Naive thymus-derived CD4-positive, alpha-beta T cell (primary cell): ENCODE measurements at regions not wholly inside any gene's neighbourhood (a gene's known extent, or its start where the extent isn't known, plus 50 kb on each side); places are given as distances from the start of the nearest gene placed in this dataset.

Experiments
- ATAC-seq: fragments of 150-1000 bp; cut with Tn5 transposase; 2 replicates; pipeline ENCODE4 v1.10.0; 2021; ENCODE audit warnings: mild to moderate bottlenecking, moderate library complexity
- CTCF ChIA-PET: fragments of 350-600 bp; sonication (Branson Sonifier 250); formaldehyde crosslinking; loops from one replicate; lab custom pipeline; 2021; ENCODE audit warnings: antibody characterized with exemption; lab: Charles Lee
- POLR2A ChIA-PET: fragments of 350-600 bp; sonication (Branson Sonifier 250); formaldehyde crosslinking; loops from one replicate; lab custom pipeline; 2021; ENCODE audit warnings: antibody characterized with exemption, inconsistent platforms; lab: Charles Lee
- DNase-seq, 9 donors: peaks; one replicate each; pipeline versions ENCODE4 v3.0.0 to v3.0.0-alpha.2; 2020 to 2022; ENCODE audit warnings: mixed read lengths in 1 of 9
- H3K27ac ChIP-seq: one replicate; pipeline ENCODE4 v1.7.0; 2013; ENCODE audit warnings: mild to moderate bottlenecking, low read depth, low read length, moderate library complexity
- H3K27me3 ChIP-seq, 2 donors: one replicate each; pipeline ENCODE4 v1.7.0; 2013; ENCODE audit warnings: low read length in 2 of 2, mild to moderate bottlenecking in 2 of 2, moderate library complexity in 2 of 2; ENCODE audit not compliant: control insufficient read depth in 2 of 2, insufficient read depth in 2 of 2
- H3K36me3 ChIP-seq, 3 experiments: 1 replicate in 2 of 3; 2 replicates in 1 of 3; pipeline ENCODE4 v1.7.0; 2013; ENCODE audit warnings: low read length in 3 of 3, mild to moderate bottlenecking in 3 of 3, moderate library complexity in 1 of 3; ENCODE audit not compliant: insufficient read depth in 3 of 3, control insufficient read depth in 2 of 3
- H3K4me1 ChIP-seq, 2 donors: one replicate each; pipeline ENCODE4 v1.7.0; 2013; ENCODE audit warnings: low read length in 2 of 2, mild to moderate bottlenecking in 2 of 2, moderate library complexity in 1 of 2; ENCODE audit not compliant: control insufficient read depth in 2 of 2, insufficient read depth in 2 of 2
- H3K4me3 ChIP-seq: 2 replicates; pipeline ENCODE4 v1.7.0; 2013; ENCODE audit warnings: mild to moderate bottlenecking, low read length
- H3K9me3 ChIP-seq, 3 experiments: 1 replicate in 2 of 3; 2 replicates in 1 of 3; pipeline ENCODE4 v1.7.0; 2013; ENCODE audit warnings: low read length in 3 of 3; ENCODE audit not compliant: control insufficient read depth in 2 of 3
- H3K27ac Mint-ChIP-seq, 9 donors: one replicate each; pipeline ENCODE4 v1.8.0; 2020 to 2022; ENCODE audit warnings: mixed read lengths in 9 of 9, mild to moderate bottlenecking in 8 of 9, moderate library complexity in 5 of 9, inconsistent platforms in 2 of 9
- H3K27me3 Mint-ChIP-seq, 5 donors: one replicate each; pipeline ENCODE4 v1.8.0; 2021 to 2022; ENCODE audit warnings: mixed read lengths in 5 of 5, mild to moderate bottlenecking in 1 of 5
- H3K36me3 Mint-ChIP-seq, 5 donors: one replicate each; pipeline ENCODE4 v1.8.0; 2020 to 2022; ENCODE audit warnings: mixed read lengths in 5 of 5, mild to moderate bottlenecking in 3 of 5, inconsistent platforms in 1 of 5
- H3K4me1 Mint-ChIP-seq, 7 donors: one replicate each; pipeline ENCODE4 v1.8.0; 2020 to 2022; ENCODE audit warnings: mixed read lengths in 7 of 7, mild to moderate bottlenecking in 3 of 7, inconsistent platforms in 1 of 7
- H3K4me3 Mint-ChIP-seq, 10 donors: one replicate each; pipeline ENCODE4 v1.8.0; 2020 to 2022; ENCODE audit warnings: mild to moderate bottlenecking in 10 of 10, mixed read lengths in 10 of 10, moderate library complexity in 6 of 10, inconsistent platforms in 2 of 10
- H3K9me3 Mint-ChIP-seq, 11 donors: one replicate each; pipeline ENCODE4 v1.8.0; 2020 to 2022; ENCODE audit warnings: mixed read lengths in 11 of 11, mild to moderate bottlenecking in 4 of 11, inconsistent platforms in 1 of 11, moderate library complexity in 1 of 11
- intact Hi-C, 2 donors: fragments of 100-400 bp; cut with micrococcal nuclease; formaldehyde crosslinking; loops; one replicate each; pipeline ENCODE4 v1.15.1; 2023

- peaks cover 0 to 2% of the 10 kb centered on the region in 2 donors for H3K27me3 ChIP-seq
- no peak overlapping the region for H3K4me3 ChIP-seq
- no peak overlapping the region for H3K4me3 Mint-ChIP-seq
- H3K4me1 Mint-ChIP-seq = no peaks in the 10 kb centered on the region
- ChIA-PET CTCF (no interaction called here), POLR2A (no interaction called here)
- ATAC-seq = no peak
- no peak for DNase-seq
- peaks cover 24 to 76% (median 62%) of the 10 kb centered on the region in 5 donors for H3K27me3 Mint-ChIP-seq
- peaks cover 0 to 15% (median 5%) of the 10 kb centered on the region in 11 donors for H3K9me3 Mint-ChIP-seq
- H3K4me1 ChIP-seq = no peaks in the 10 kb centered on the region
- intact Hi-C loops = no loop called here
- H3K27ac ChIP-seq = no peak overlapping the region
- H3K36me3 ChIP-seq = no peaks in the 10 kb centered on the region
- H3K9me3 ChIP-seq = peaks cover 0 to 4% (median 0%) of the 10 kb centered on the region in 3 experiments
- H3K27ac Mint-ChIP-seq = no peak overlapping the region
- no peaks in the 10 kb centered on the region for H3K36me3 Mint-ChIP-seq
These were observed 83.5 kb downstream of the TMEM174 start for GRCh38 chr5:73256462-73256861.

GRCh38 chr5:73256012-73256411 is 83.0 kb downstream of the TMEM174 start:
- Histone ChIP-seq H3K27ac (no peak overlapping the region), H3K4me3 (no peak overlapping the region), H3K9me3 (peaks cover 0 to 4% (median 0%) of the 10 kb centered on the region in 3 experiments), H3K4me1 (no peaks in the 10 kb centered on the region), H3K27me3 (peaks cover 0 to 3% of the 10 kb centered on the region in 2 donors), H3K36me3 (no peaks in the 10 kb centered on the region)
- H3K9me3 Mint-ChIP-seq = peaks cover 0 to 15% (median 5%) of the 10 kb centered on the region in 11 donors
- ChIA-PET POLR2A (no interaction called here), CTCF (no interaction called here)
- H3K4me1 Mint-ChIP-seq = no peaks in the 10 kb centered on the region
- H3K4me3 Mint-ChIP-seq = no peak overlapping the region
- DNase-seq (no peak), ATAC-seq (no peak)
- H3K27me3 Mint-ChIP-seq = peaks cover 24 to 76% (median 63%) of the 10 kb centered on the region in 5 donors
- no peak overlapping the region for H3K27ac Mint-ChIP-seq
- intact Hi-C loops = no loop called here
- H3K36me3 Mint-ChIP-seq = no peaks in the 10 kb centered on the region

GRCh38 chr5:73254642-73255041 is 81.6 kb downstream of the TMEM174 start:
- Histone ChIP-seq H3K4me1 (no peaks in the 10 kb centered on the region), H3K27ac (no peak overlapping the region), H3K36me3 (no peaks in the 10 kb centered on the region), H3K27me3 (peaks cover 0 to 8% of the 10 kb centered on the region in 2 donors), H3K9me3 (peaks cover 0 to 4% (median 0%) of the 10 kb centered on the region in 3 experiments), H3K4me3 (no peak overlapping the region)
- intact Hi-C loops = no loop called here
- ChIA-PET POLR2A (no interaction called here), CTCF (no interaction called here)
- DNase-seq (no peak), ATAC-seq (no peak)
- H3K36me3 Mint-ChIP-seq = no peaks in the 10 kb centered on the region
- H3K27me3 Mint-ChIP-seq = peaks cover 25 to 80% (median 64%) of the 10 kb centered on the region in 5 donors
- H3K4me3 Mint-ChIP-seq = no peak overlapping the region
- H3K4me1 Mint-ChIP-seq = no peaks in the 10 kb centered on the region
- peaks cover 0 to 15% (median 5%) of the 10 kb centered on the region in 11 donors for H3K9me3 Mint-ChIP-seq
- H3K27ac Mint-ChIP-seq = no peak overlapping the region

- H3K4me3 ChIP-seq = no peak overlapping the region
- no peaks in the 10 kb centered on the region for H3K4me1 Mint-ChIP-seq
- intact Hi-C loops = no loop called here
- peaks cover 26 to 78% (median 62%) of the 10 kb centered on the region in 5 donors for H3K27me3 Mint-ChIP-seq
- peaks cover 0 to 8% of the 10 kb centered on the region in 2 donors for H3K27me3 ChIP-seq
- H3K4me3 Mint-ChIP-seq = no peak overlapping the region
- H3K36me3 Mint-ChIP-seq = no peaks in the 10 kb centered on the region
- ChIA-PET CTCF (no interaction called here), POLR2A (no interaction called here)
- ATAC-seq (no peak), DNase-seq (no peak)
- H3K9me3 Mint-ChIP-seq = peaks cover 0 to 15% (median 4%) of the 10 kb centered on the region in 11 donors
- peaks cover 0 to 4% (median 0%) of the 10 kb centered on the region in 3 experiments for H3K9me3 ChIP-seq
- no peak overlapping the region for H3K27ac Mint-ChIP-seq
- no peak overlapping the region for H3K27ac ChIP-seq
- no peaks in the 10 kb centered on the region for H3K36me3 ChIP-seq
- no peaks in the 10 kb centered on the region for H3K4me1 ChIP-seq
These were observed 80.2 kb downstream of the TMEM174 start for GRCh38 chr5:73253047-73253660.

GRCh38 chr5:73250645-73251044 is 77.7 kb downstream of the TMEM174 start:
- ChIA-PET POLR2A (no interaction called here), CTCF (no interaction called here)
- H3K27me3 Mint-ChIP-seq = peaks cover 31 to 79% (median 71%) of the 10 kb centered on the region in 5 donors
- peaks cover 0 to 2% (median 0%) of the 10 kb centered on the region in 11 donors for H3K9me3 Mint-ChIP-seq
- Histone ChIP-seq H3K27me3 (peaks cover 0 to 8% of the 10 kb centered on the region in 2 donors), H3K36me3 (no peaks in the 10 kb centered on the region), H3K9me3 (no peaks in the 10 kb centered on the region), H3K27ac (no peak overlapping the region), H3K4me1 (no peaks in the 10 kb centered on the region), H3K4me3 (no peak overlapping the region)
- no peak overlapping the region for H3K27ac Mint-ChIP-seq
- peaks cover 0 to 5% (median 0%) of the 10 kb centered on the region in 7 donors for H3K4me1 Mint-ChIP-seq
- no peak for ATAC-seq
- intact Hi-C loops = no loop called here
- no peak for DNase-seq
- H3K4me3 Mint-ChIP-seq = no peak overlapping the region
- H3K36me3 Mint-ChIP-seq = no peaks in the 10 kb centered on the region

- CTCF ChIA-PET = no interaction called here
- H3K36me3 Mint-ChIP-seq = no peaks in the 10 kb centered on the region
- no peak overlapping the region for H3K4me3 ChIP-seq
- H3K27ac Mint-ChIP-seq = no peak overlapping the region
- DNase-seq (no peak), ATAC-seq (no peak)
- no peaks in the 10 kb centered on the region for H3K4me1 ChIP-seq
- no peak overlapping the region for H3K27ac ChIP-seq
- H3K9me3 Mint-ChIP-seq = peaks cover 0 to 2% (median 0%) of the 10 kb centered on the region in 11 donors
- POLR2A ChIA-PET = no interaction called here
- H3K4me1 Mint-ChIP-seq = peaks cover 0 to 5% (median 0%) of the 10 kb centered on the region in 7 donors
- H3K36me3 ChIP-seq = no peaks in the 10 kb centered on the region
- peaks cover 0 to 2% of the 10 kb centered on the region in 2 donors for H3K27me3 ChIP-seq
- intact Hi-C loops = no loop called here
- peaks cover 28 to 31% (median 30%) of the 10 kb centered on the region in 5 donors for H3K27me3 Mint-ChIP-seq
- no peak overlapping the region for H3K4me3 Mint-ChIP-seq
- H3K9me3 ChIP-seq = no peaks in the 10 kb centered on the region
These were observed 69.7 kb downstream of the TMEM174 start for GRCh38 chr5:73242735-73243134.

GRCh38 chr5:73238873-73239272 is 65.9 kb downstream of the TMEM174 start:
- no peak overlapping the region for H3K27ac Mint-ChIP-seq
- no peak overlapping the region for H3K4me3 Mint-ChIP-seq
- CTCF ChIA-PET = no interaction called here
- intact Hi-C loops = no loop called here
- no peaks in the 10 kb centered on the region for H3K4me1 ChIP-seq
- no peaks in the 10 kb centered on the region for H3K36me3 ChIP-seq
- ATAC-seq = no peak
- no peaks in the 10 kb centered on the region for H3K9me3 ChIP-seq
- no peak overlapping the region for H3K27ac ChIP-seq
- peaks cover 0 to 2% (median 2%) of the 10 kb centered on the region in 7 donors for H3K4me1 Mint-ChIP-seq
- no peak overlapping the region for H3K4me3 ChIP-seq
- peaks cover 37 to 49% (median 44%) of the 10 kb centered on the region in 5 donors for H3K27me3 Mint-ChIP-seq
- POLR2A ChIA-PET = no interaction called here
- peaks cover 0 to 11% of the 10 kb centered on the region in 2 donors for H3K27me3 ChIP-seq
- H3K9me3 Mint-ChIP-seq = peaks cover 0 to 2% (median 0%) of the 10 kb centered on the region in 11 donors
- no peak for DNase-seq
- no peaks in the 10 kb centered on the region for H3K36me3 Mint-ChIP-seq
